HG02840 (cell line): ENCODE measurements at regions not wholly inside any gene's neighbourhood (a gene's known extent, or its start where the extent isn't known, plus 50 kb on each side); places are given as distances from the start of the nearest gene placed in this dataset.

Experiments
- ATAC-seq: cut with Tn5 transposase; IDR thresholded peaks from one replicate; pipeline ENCODE4 v1.9.1; 2021; ENCODE audit warnings: mild to moderate bottlenecking, moderate library complexity, moderate number of reproducible peaks; ENCODE audit not compliant: unreplicated experiment, low FRiP score

- no peak for ATAC-seq
Observed at GRCh38 chr9:81224166-81225081, 464.9 kb downstream of the TLE1 start.

- ATAC-seq, result no peak
Observed at GRCh38 chr9:81214975-81215374, 474.4 kb downstream of the TLE1 start.

DNA sequence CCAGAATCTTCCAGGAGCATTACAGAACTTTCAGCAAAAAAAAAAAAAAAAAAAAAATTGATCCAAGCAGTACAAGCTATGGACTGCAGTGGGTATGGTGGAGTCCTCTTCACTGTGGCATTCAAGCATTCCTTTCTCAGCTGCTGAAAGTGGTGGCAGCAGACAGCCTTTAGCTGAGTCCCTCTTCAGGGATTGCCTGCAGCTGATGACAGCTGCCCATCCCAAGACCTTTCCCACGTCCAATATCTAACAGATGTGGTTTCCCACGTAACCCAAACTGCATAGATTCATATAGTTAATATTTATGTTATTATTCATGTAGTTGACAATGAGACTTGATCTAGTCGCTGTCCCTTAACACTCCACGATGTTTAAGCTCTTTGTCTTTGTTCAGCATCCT is 475.9 kb downstream of the TLE1 start:
- ATAC-seq, result no peak

DNA sequence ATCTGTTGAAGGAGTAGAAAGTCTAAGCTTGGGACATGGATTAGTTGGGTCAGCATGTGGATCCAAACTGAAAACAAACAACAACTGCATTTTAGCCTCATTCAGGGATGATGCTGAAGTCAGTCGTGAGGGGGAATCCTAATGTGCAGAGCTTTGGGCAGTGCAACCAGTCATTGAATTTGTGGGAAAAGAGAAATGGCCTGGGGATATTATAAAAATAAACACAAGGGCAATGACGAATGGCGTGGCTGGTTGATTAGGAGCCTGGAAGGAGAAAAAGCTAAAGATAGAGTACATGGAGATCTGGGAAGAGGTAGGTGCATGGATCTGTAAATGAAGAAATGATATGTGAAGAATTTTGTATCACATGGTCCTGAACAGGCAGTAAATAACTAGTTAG is 477.6 kb downstream of the TLE1 start:
- no peak for ATAC-seq

DNA sequence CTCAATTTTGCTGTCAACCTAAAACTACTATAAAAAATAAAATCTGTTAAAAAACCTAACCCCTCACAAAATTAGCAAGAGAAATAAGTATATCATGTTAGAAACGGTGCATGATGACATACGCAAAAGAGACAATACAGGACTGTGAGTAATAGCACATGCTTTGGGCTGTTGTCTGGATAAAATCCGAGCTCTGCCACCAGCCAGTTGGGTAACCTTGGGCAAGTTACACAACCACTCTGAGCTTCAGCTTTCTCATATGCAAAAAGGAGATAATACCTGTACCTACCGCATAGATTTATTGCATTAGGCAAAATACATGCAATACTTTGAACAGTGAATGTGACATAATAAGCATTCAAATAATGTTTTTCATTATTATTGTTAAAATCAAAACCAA is 481.7 kb downstream of the TLE1 start:
- ATAC-seq, result no peak

DNA sequence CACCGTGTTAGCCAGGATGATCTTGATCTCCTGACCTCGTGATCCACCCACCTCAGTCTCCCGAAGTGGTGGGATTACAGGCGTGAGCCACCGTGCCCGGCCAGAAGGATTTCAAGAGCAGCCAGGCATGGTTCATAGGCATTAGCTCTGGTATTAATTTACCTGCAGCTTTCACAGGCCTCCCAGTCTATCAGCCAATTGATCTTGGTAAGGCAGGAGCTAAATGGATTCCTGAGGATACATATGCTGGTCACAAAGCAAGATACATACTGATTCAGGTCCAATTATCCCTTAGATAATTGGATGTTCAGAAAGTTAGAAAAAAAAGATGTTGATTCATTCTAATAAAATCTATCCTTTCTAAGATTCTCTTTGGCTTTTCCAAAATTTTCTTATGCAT is 487.1 kb downstream of the TLE1 start:
- no peak for ATAC-seq

- no peak for ATAC-seq
Observed at GRCh38 chr9:81195206-81195605, 494.1 kb downstream of the TLE1 start.

DNA sequence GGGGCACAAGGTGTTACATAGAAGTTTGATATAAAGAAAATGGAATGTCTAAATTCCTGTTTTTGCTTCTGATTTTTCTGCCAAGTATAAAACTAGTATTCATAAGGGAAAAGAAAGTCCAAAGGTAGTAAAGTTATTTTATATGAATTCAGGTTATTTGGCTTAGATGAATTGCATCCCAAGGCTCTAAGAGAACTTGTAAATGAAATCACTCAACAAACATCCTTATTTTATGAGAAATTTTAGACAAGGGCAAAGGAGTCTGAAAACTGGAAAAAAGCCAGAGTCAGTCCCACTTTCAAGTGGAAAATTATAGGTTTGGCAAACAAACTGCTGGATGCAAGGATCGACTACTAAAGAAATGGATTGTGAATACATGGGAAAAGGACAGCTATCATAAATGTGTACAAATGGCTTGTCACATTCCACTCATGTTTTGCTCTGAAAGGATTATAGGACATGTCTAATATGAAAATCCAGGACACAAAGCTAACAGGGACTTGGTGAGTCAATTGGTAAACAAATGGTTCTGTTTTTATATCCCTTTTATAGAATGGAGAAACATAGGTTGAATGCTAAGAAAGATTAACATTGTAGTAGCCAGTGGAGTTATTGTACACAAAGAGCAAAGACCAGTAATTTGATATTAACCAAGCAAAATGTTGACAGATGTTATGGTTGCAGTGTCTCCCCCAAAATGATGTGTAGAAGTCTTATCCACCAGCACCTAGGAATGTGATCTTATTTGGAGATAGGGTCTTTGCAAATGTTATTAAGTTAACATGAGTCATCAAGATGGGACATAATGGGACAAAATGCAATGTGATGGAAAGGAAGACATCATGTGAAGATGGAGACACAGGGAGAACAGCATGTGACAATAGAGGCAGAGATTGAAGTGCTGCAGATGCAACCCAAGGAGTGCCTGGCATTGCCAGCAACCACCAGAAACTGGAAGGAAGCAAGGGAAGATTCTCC is 495.7 kb downstream of the TLE1 start:
- ATAC-seq, result no peak

DNA sequence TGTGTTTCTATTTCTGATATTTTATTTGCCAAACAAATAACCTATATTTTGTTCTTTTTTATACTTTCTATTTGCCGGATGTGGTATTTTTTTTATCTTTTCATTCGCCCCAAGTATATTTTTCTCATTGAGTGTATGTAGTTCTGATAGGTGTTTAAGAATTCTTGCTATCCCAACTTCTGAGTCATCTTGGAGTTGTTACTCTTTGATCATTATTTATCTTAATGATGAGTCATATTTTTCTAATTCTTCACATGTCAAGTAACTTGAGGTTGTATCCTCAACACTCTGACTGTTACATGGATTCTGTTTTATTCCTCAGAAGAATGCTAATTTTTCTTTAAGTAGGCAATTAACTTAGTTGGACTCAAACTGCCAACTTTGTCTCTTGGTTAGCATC is 498.1 kb downstream of the TLE1 start:
- ATAC-seq, result no peak

DNA sequence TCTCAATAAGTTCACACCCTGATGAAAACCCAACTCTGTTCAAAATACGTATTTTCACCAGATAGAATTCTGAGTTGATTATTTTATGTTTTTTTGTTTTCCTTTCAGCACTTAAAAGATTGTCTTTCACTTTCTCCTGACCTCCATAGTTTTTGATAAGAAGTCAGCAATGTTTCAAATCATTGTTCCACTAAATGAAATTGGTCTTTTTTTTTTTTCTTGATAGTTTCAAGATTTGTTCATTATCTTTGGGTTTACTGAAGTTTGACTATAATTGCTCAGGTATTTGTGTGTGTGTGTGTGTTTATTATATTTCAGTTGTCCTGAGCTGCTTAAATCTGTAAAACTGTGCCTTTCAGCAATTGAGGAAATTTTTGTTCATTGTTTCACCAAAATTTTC is 498.7 kb downstream of the TLE1 start:
- ATAC-seq, result no peak

DNA sequence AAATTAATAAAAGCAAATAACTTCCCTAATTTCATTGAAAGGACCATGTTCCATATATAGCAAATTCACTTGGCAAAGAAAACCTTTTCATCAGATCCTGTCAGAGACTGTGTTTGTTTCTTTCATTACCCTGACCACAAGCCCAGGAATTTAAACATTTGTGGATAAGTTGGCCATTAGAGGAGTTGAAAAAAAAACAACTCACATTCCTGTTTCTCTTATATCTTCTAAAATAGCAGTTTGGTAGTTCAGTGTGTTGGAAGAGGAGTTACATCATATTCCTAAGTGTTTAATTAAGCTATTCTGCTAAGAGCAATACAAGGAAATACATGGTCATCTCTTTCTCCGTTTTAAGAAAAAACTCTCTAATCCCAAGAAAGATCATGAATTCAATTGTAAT is 505.6 kb downstream of the TLE1 start:
- ATAC-seq, result no peak

- ATAC-seq, result no peak
Observed at GRCh38 chr9:81182431-81182830, 506.9 kb downstream of the TLE1 start.

DNA sequence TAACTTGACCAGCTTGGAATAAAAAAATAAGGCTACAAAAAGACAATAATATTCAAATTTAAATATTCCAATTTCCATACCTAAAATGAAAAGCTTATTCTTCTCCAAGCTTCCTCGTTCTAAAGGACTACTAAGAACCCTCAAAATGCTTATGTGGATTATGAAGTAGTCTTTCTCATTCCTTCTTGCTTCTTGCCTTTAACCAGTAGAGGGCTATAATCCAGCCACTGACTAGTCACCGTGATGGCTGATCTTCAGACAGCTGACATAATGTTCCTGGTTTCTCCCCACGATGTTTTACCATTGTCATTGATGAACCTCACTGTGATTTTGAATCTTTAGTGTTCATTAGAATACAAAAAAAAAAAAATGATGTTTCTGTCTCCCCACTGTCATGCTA is 515.3 kb downstream of the TLE1 start:
- ATAC-seq, result no peak

DNA sequence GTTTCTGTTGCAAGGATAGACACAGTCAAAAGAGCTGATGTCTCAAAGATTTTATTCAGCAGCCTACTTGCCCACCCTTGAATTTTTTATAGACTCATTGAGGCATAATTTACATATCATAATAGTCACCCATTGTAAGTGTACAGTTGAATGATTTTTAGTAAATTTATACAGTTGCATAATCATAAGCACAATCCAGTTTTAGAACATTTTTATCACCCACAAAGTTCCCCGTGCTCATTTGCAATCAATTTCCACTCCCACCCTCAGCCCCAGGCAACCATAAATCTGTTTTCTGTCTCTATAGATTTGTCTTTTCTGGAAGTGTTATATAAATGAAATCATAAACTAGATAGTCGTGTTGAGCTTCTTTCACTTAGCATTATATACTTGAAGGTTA is 517.7 kb downstream of the TLE1 start:
- no peak for ATAC-seq

- no peak for ATAC-seq
Observed at GRCh38 chr9:81162361-81162760, 527.0 kb downstream of the TLE1 start.

DNA sequence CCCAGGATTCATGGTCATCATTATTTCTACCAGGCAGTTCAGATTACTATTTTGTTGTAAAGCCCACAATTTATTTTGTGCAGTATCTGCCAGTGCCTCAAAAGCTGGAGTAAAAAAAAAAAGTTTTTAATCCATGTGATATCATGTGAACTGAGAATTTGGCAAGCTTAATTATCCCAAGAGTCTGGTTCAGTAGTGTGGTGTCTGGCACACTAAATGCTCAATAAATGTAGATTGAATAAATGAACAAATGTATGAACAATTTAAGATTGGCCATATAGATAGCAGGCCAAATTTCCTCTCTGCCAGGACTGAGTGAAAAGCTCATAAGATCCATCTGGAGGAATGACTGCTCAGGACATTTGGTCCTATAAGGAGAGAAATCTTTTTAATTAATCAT is 533.0 kb downstream of the TLE1 start:
- ATAC-seq, result no peak

- ATAC-seq, result no peak
Observed at GRCh38 chr9:81150016-81150625, 539.2 kb downstream of the TLE1 start.

GRCh38 chr9:81146684-81147337 is 542.5 kb downstream of the TLE1 start:
- no peak for ATAC-seq

DNA sequence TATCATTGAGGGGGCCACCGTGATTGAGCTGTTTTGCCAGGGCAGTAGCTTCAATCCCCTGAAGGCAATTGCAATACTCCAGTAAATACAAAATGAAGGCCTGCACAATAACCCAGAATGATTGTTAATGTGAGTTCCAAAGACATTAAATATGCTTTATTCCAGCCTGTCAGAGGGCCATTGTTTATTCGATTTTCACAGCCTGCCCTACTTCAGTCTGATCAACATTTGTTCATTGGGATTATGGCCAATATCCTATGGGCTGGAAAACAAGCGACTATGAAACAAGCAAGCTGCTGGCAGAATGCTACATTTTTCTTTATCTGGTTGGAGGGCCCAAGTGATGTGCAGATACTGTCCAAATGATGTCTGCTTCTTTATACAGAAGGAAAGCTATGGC is 543.1 kb downstream of the TLE1 start:
- no peak for ATAC-seq

DNA sequence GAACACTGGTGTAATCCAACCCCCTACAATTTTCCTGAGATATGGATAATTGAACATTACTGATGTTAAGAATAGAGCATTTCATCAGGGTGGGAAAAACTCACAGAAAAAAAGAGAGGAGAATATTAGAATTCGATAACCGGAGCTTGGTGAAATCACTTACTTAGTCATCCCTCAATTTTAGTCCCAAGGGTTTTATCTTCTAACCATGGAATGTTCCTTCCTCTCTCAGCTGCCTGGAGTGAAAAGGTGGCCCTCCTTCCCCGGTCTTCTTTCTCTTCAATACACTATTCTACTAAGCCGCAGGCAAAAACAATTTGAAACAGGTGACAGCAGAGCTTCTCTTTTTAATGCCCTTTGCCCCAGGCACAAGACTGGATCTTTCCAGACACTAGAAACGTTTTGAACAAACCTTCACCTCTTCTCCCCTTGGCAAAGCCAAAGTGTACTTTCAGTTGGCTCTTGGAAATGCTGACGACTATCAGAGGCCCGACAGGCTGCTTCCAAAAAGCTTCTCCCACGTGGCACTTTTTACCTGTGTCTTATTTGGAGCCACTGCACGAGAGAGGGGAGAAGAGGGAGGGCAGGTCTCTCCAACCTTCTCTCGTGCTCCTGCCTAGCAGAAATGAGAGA is 543.9 kb downstream of the TLE1 start:
- ATAC-seq, result no peak
